H9 (cell line): ENCODE measurements at regions not wholly inside any gene's neighbourhood (a gene's known extent, or its start where the extent isn't known, plus 50 kb on each side); places are given as distances from the start of the nearest gene placed in this dataset.
A peak's percentile ranks its signal among the peaks of the same experiment; 100 is the strongest.

Experiments used
- DNase-seq: peaks from one replicate; pipeline ENCODE4 v3.0.0-alpha.2; 2017
- H2AFZ ChIP-seq: one replicate; pipeline ENCODE4 v1.6.1; 2013; ENCODE audit warnings: mild to moderate bottlenecking, low read length, control low read depth, moderate library complexity
- H2AK5ac ChIP-seq: 2 replicates; pipeline ENCODE4 v1.6.1; 2013; ENCODE audit warnings: low read length, control low read depth, mixed read lengths; ENCODE audit not compliant: insufficient read length
- H2BK120ac ChIP-seq: one replicate; pipeline ENCODE4 v1.6.1; 2013; ENCODE audit warnings: low read depth, mild to moderate bottlenecking, low read length, control low read depth, inconsistent platforms; ENCODE audit not compliant: poor library complexity, severe bottlenecking
- H2BK12ac ChIP-seq: 2 replicates; pipeline ENCODE4 v1.6.1; 2013; ENCODE audit warnings: low read length, control low read depth, mixed read lengths, low read depth; ENCODE audit not compliant: insufficient read length
- H2BK15ac ChIP-seq: 2 replicates; pipeline ENCODE4 v1.6.1; 2013; ENCODE audit warnings: low read depth, low read length, control low read depth
- H2BK20ac ChIP-seq: one replicate; pipeline ENCODE4 v1.6.1; 2013; ENCODE audit warnings: low read depth, mild to moderate bottlenecking, low read length, control low read depth, inconsistent platforms; ENCODE audit not compliant: poor library complexity, severe bottlenecking
- H2BK5ac ChIP-seq: 2 replicates; pipeline ENCODE4 v1.6.1; 2013; ENCODE audit warnings: low read length, control low read depth, mixed read lengths; ENCODE audit not compliant: insufficient read length
- H3K14ac ChIP-seq: 2 replicates; pipeline ENCODE4 v1.6.1; 2013; ENCODE audit warnings: low read length, control low read depth; ENCODE audit not compliant: insufficient read depth
- H3K18ac ChIP-seq: 2 replicates; pipeline ENCODE4 v1.6.1; 2013; ENCODE audit warnings: low read depth, mild to moderate bottlenecking, mixed read lengths, low read length, control low read depth; ENCODE audit not compliant: insufficient read length
- H3K23ac ChIP-seq: 2 replicates; pipeline ENCODE4 v1.6.1; 2013; ENCODE audit warnings: low read length, control low read depth, mixed read lengths, low read depth; ENCODE audit not compliant: insufficient read length
- H3K23me2 ChIP-seq: 2 replicates; pipeline ENCODE4 v1.6.1; 2013; ENCODE audit warnings: low read depth, mild to moderate bottlenecking, mixed read lengths, low read length, control low read depth; ENCODE audit not compliant: insufficient read length, poor library complexity, severe bottlenecking
- H3K27ac ChIP-seq: 2 replicates; pipeline ENCODE4 v1.5.1; 2013; ENCODE audit warnings: low read length, control low read depth, mixed read lengths, low read depth; ENCODE audit not compliant: insufficient read length
- H3K27me3 ChIP-seq: 2 replicates; pipeline ENCODE4 v1.6.1; 2013; ENCODE audit warnings: low read length, control low read depth, inconsistent platforms; ENCODE audit not compliant: insufficient read depth
- H3K4ac ChIP-seq: 2 replicates; pipeline ENCODE4 v1.6.1; 2013; ENCODE audit warnings: low read depth, mild to moderate bottlenecking, control low read depth, inconsistent platforms, low read length, moderate library complexity
- H3K4me1 ChIP-seq: 2 replicates; pipeline ENCODE4 v1.6.1; 2013; ENCODE audit warnings: low read length, control low read depth, inconsistent platforms; ENCODE audit not compliant: insufficient read depth
- H3K4me2 ChIP-seq: 2 replicates; pipeline ENCODE4 v1.6.1; 2013; ENCODE audit warnings: low read length, control low read depth, mixed read lengths; ENCODE audit not compliant: insufficient read length, insufficient read depth
- H3K56ac ChIP-seq: 2 replicates; pipeline ENCODE4 v1.6.1; 2013; ENCODE audit warnings: low read depth, mild to moderate bottlenecking, mixed read lengths, low read length, control low read depth; ENCODE audit not compliant: insufficient read length
- H3K79me1 ChIP-seq: 2 replicates; pipeline ENCODE4 v1.6.1; 2013; ENCODE audit warnings: low read depth, mild to moderate bottlenecking, moderate library complexity, low read length, control low read depth, inconsistent platforms; ENCODE audit not compliant: insufficient read depth, poor library complexity, severe bottlenecking
- H3K79me2 ChIP-seq: 2 replicates; pipeline ENCODE4 v1.6.1; 2013; ENCODE audit warnings: low read length, control low read depth, inconsistent platforms; ENCODE audit not compliant: insufficient read depth
- H3K9ac ChIP-seq: 2 replicates; pipeline ENCODE4 v1.6.1; 2013; ENCODE audit warnings: low read length, control low read depth, mixed read lengths; ENCODE audit not compliant: insufficient read length; ENCODE audit errors: extremely low read depth
- H3K9me3 ChIP-seq: one replicate; pipeline ENCODE4 v1.6.1; 2013; ENCODE audit warnings: low read depth, low read length, inconsistent platforms; ENCODE audit not compliant: control insufficient read depth
- H3T11ph ChIP-seq: one replicate; pipeline ENCODE4 v1.6.1; 2013; ENCODE audit warnings: mild to moderate bottlenecking, low read length, control low read depth, inconsistent platforms
- H4K20me1 ChIP-seq: one replicate; pipeline ENCODE4 v1.6.1; 2013; ENCODE audit not compliant: control insufficient read depth, insufficient read length, insufficient read depth
- H4K5ac ChIP-seq: 2 replicates; pipeline ENCODE4 v1.6.1; 2013; ENCODE audit warnings: low read depth, mild to moderate bottlenecking, mixed read lengths, low read length, control low read depth; ENCODE audit not compliant: insufficient read length
- H4K8ac ChIP-seq: replicated peaks from 2 replicates; pipeline ENCODE4 v1.6.1; 2013; ENCODE audit warnings: low read length, control low read depth, mixed read lengths, low read depth; ENCODE audit not compliant: insufficient read length
- H4K91ac ChIP-seq: 2 replicates; pipeline ENCODE4 v1.6.1; 2013; ENCODE audit warnings: low read depth, mild to moderate bottlenecking, moderate library complexity, mixed read lengths, low read length, control low read depth; ENCODE audit not compliant: insufficient read length
- H3K27ac Mint-ChIP-seq, 3 experiments: 2 replicates in 2 of 3; 3 replicates in 1 of 3; pipeline ENCODE4 v1.8.0; 2020 to 2021; ENCODE audit warnings: mixed read lengths in 3 of 3, mild to moderate bottlenecking in 1 of 3, moderate library complexity in 1 of 3
- H3K27me3 Mint-ChIP-seq: 2 replicates; pipeline ENCODE4 v1.8.0; 2021; ENCODE audit warnings: low read depth, mild to moderate bottlenecking, moderate library complexity, mixed read lengths
- H3K36me3 Mint-ChIP-seq, 3 experiments: 2 replicates in 2 of 3; 3 replicates in 1 of 3; pipeline ENCODE4 v1.8.0; 2020 to 2021; ENCODE audit warnings: low read depth in 3 of 3, mixed read lengths in 3 of 3; ENCODE audit not compliant: insufficient read depth in 1 of 3
- H3K4me1 Mint-ChIP-seq, 2 experiments: 2 replicates each; pipeline ENCODE4 v1.8.0; 2020; ENCODE audit warnings: mixed read lengths in 2 of 2
- H3K4me3 Mint-ChIP-seq, 2 experiments: 2 replicates in 1 of 2; 3 replicates in 1 of 2; pipeline ENCODE4 v1.8.0; 2020 to 2021; ENCODE audit warnings: mild to moderate bottlenecking in 2 of 2, mixed read lengths in 2 of 2, moderate library complexity in 1 of 2
- H3K9me3 Mint-ChIP-seq, 2 experiments: 2 replicates in 1 of 2; 3 replicates in 1 of 2; pipeline ENCODE4 v1.8.0; 2020; ENCODE audit warnings: mild to moderate bottlenecking in 2 of 2, mixed read lengths in 2 of 2, moderate library complexity in 1 of 2
- CTCF ChIP-seq: fragments of 200-600 bp; sonication (generic); conservative IDR thresholded peaks from 3 replicates; pipeline ENCODE4 v1.8.0; 2021; ENCODE audit warnings: antibody characterized with exemption, mild to moderate bottlenecking
- WGBS: extraction: QIAGEN DNeasy Blood & Tissue Kit; methylation state at CpG from one replicate; pipeline ENCODE4 v1.1.7; 2013; ENCODE audit warnings: missing lambda C conversion rate, low lambda C conversion rate, mixed read lengths; ENCODE audit not compliant: insufficient read length; ENCODE audit errors: extremely low coverage; 5-methylcytosine and 5-hydroxymethylcytosine counted together

- WGBS, result no CpG with 5 or more reads among the region's 1 CpG
- Mint-ChIP-seq H3K27ac (no peak overlapping the region; a peak in 1 of 7 replicates), H3K9me3 (peaks cover 23 to 27% of the 10 kb centered on the region in 2 experiments), H3K36me3 (peaks cover 10 to 26% (median 15%) of the 10 kb centered on the region in 3 experiments), H3K27me3 (no peaks in the 10 kb centered on the region; the same call in 1 of the 2 replicates), H3K4me1 (peaks cover 51 to 52% of the 10 kb centered on the region in 2 experiments), H3K4me3 (no peak overlapping the region; a peak in 1 of 5 replicates)
- H3K56ac ChIP-seq, result no peak overlapping the region
- peaks cover 10% of the 10 kb centered on the region; the same call in 1 of the 2 replicates for H3K4me1 ChIP-seq
- no peak overlapping the region for H2BK5ac ChIP-seq
- no peak overlapping the region for H3K27ac ChIP-seq
- H2BK15ac ChIP-seq, result no peak overlapping the region
- H2BK20ac ChIP-seq, result no peak overlapping the region
- H3K23me2 ChIP-seq, result no peaks in the 10 kb centered on the region
- H3K79me1 ChIP-seq, result no peaks in the 10 kb centered on the region
- no peak overlapping the region for H2AK5ac ChIP-seq
- H2BK12ac ChIP-seq, result no peak overlapping the region
- no peak overlapping the region for H3K18ac ChIP-seq
- peak; percentile 60 for TF ChIP-seq CTCF
- no peak overlapping the region for H3K9ac ChIP-seq
- H4K91ac ChIP-seq, result no peak overlapping the region
- DNase-seq, result peak; percentile 57
- no peaks in the 10 kb centered on the region for H3K79me2 ChIP-seq
- H3K27me3 ChIP-seq, result no peaks in the 10 kb centered on the region
- no peak overlapping the region for H3K23ac ChIP-seq
- H3K9me3 ChIP-seq, result peaks cover 5% of the 10 kb centered on the region
- no peak overlapping the region for H4K5ac ChIP-seq
- H4K20me1 ChIP-seq, result no peaks in the 10 kb centered on the region
- no peak overlapping the region for H4K8ac ChIP-seq
- H3K4me2 ChIP-seq, result no peak overlapping the region
- no peak overlapping the region for H3K4ac ChIP-seq
- H2AFZ ChIP-seq, result no peak overlapping the region
- no peak overlapping the region for H3K14ac ChIP-seq
- H3T11ph ChIP-seq, result no peak overlapping the region
- no peak overlapping the region for H2BK120ac ChIP-seq
Measured at GRCh38 chr6:90434094-90434493, 137.5 kb upstream of the BACH2 start.
